ENCODE measurements at regions not wholly inside any gene's neighbourhood (a gene's known extent, or its start where the extent isn't known, plus 50 kb on each side); places are given as distances from the start of the nearest gene placed in this dataset.

- H3K79me2 ChIP-seq (ENCODE audit: insufficient read depth, low read length), result no peaks in the 10 kb centered on the region
- H2AFZ ChIP-seq (ENCODE audit: low read length), result no peak overlapping the region
- no peaks in the 10 kb centered on the region for H3K27me3 ChIP-seq (ENCODE audit: insufficient read depth, low read length, poor library complexity, severe bottlenecking)
- no peaks in the 10 kb centered on the region for H3K9me3 ChIP-seq (ENCODE audit: insufficient read depth, low read depth, low read length)
- H3K4me3 ChIP-seq (ENCODE audit: low read length, poor library complexity, severe bottlenecking), result no peak overlapping the region
- H3K4me1 ChIP-seq (ENCODE audit: insufficient read depth, low read length, poor library complexity, severe bottlenecking), result no peaks in the 10 kb centered on the region
- no peaks in the 10 kb centered on the region for H3K36me3 ChIP-seq (ENCODE audit: insufficient read depth, low read length)
- no peaks in the 10 kb centered on the region for H4K20me1 ChIP-seq (ENCODE audit: insufficient read depth, low read length, poor library complexity, severe bottlenecking)
- H3F3A ChIP-seq (ENCODE audit: low read depth), result no peaks in the 10 kb centered on the region
- no peaks in the 10 kb centered on the region for H3K9me2 ChIP-seq (replicated peaks; ENCODE audit: low read depth, low read length)
- H3K4me2 ChIP-seq (ENCODE audit: low read depth, low read length, poor library complexity, severe bottlenecking), result no peak overlapping the region
- no peak overlapping the region for H3K9ac ChIP-seq (ENCODE audit: low read depth, low read length, poor library complexity, severe bottlenecking)
- TF ChIP-seq EZH2phosphoT487 (IDR thresholded peaks at IDR 0.05; ENCODE audit: borderline replicate concordance), result no peak
Measured at GRCh38 chr1:239254999-239255398, 131.4 kb upstream of the CHRM3 start.

GRCh38 chr1:239253032-239253431 lies 133.3 kb upstream of the CHRM3 start:
- Histone ChIP-seq H4K20me1 (ENCODE audit: insufficient read depth, low read length, poor library complexity, severe bottlenecking) (no peaks in the 10 kb centered on the region), H3K36me3 (ENCODE audit: insufficient read depth, low read length) (no peaks in the 10 kb centered on the region), H3K4me2 (ENCODE audit: low read depth, low read length, poor library complexity, severe bottlenecking) (no peak overlapping the region), H3K79me2 (ENCODE audit: insufficient read depth, low read length) (no peaks in the 10 kb centered on the region), H2AFZ (ENCODE audit: low read length) (no peak overlapping the region), H3K9me2 (replicated peaks; ENCODE audit: low read depth, low read length) (no peaks in the 10 kb centered on the region), H3K27me3 (ENCODE audit: insufficient read depth, low read length, poor library complexity, severe bottlenecking) (no peaks in the 10 kb centered on the region), H3K4me1 (ENCODE audit: insufficient read depth, low read length, poor library complexity, severe bottlenecking) (no peaks in the 10 kb centered on the region), H3F3A (ENCODE audit: low read depth) (no peaks in the 10 kb centered on the region), H3K4me3 (ENCODE audit: low read length, poor library complexity, severe bottlenecking) (no peak overlapping the region), H3K9ac (ENCODE audit: low read depth, low read length, poor library complexity, severe bottlenecking) (no peak overlapping the region), H3K9me3 (ENCODE audit: insufficient read depth, low read depth, low read length) (no peaks in the 10 kb centered on the region)
- TF ChIP-seq EZH2phosphoT487 (IDR thresholded peaks at IDR 0.05; ENCODE audit: borderline replicate concordance), result no peak
- TF ChIP-seq CTCF (conservative IDR thresholded peaks at IDR 0.05; ENCODE audit: low read length), result no peak

- Histone ChIP-seq H4K20me1 (ENCODE audit: insufficient read depth, low read length, poor library complexity, severe bottlenecking) (no peaks in the 10 kb centered on the region), H3K4me2 (ENCODE audit: low read depth, low read length, poor library complexity, severe bottlenecking) (no peak overlapping the region), H3K4me3 (ENCODE audit: low read length, poor library complexity, severe bottlenecking) (no peak overlapping the region), H3K9ac (ENCODE audit: low read depth, low read length, poor library complexity, severe bottlenecking) (no peak overlapping the region), H3K36me3 (ENCODE audit: insufficient read depth, low read length) (no peaks in the 10 kb centered on the region), H3F3A (ENCODE audit: low read depth) (no peaks in the 10 kb centered on the region), H3K9me2 (replicated peaks; ENCODE audit: low read depth, low read length) (no peaks in the 10 kb centered on the region), H3K27me3 (ENCODE audit: insufficient read depth, low read length, poor library complexity, severe bottlenecking) (no peaks in the 10 kb centered on the region), H3K9me3 (ENCODE audit: insufficient read depth, low read depth, low read length) (no peaks in the 10 kb centered on the region), H2AFZ (ENCODE audit: low read length) (no peak overlapping the region), H3K79me2 (ENCODE audit: insufficient read depth, low read length) (no peaks in the 10 kb centered on the region), H3K4me1 (ENCODE audit: insufficient read depth, low read length, poor library complexity, severe bottlenecking) (no peaks in the 10 kb centered on the region)
- TF ChIP-seq EZH2phosphoT487 (IDR thresholded peaks at IDR 0.05; ENCODE audit: borderline replicate concordance) (no peak), CTCF (conservative IDR thresholded peaks at IDR 0.05; ENCODE audit: low read length) (no peak)
Measured at GRCh38 chr1:239250353-239251035, 135.9 kb upstream of the CHRM3 start.

- Histone ChIP-seq H3F3A (ENCODE audit: low read depth) (no peaks in the 10 kb centered on the region), H4K20me1 (ENCODE audit: insufficient read depth, low read length, poor library complexity, severe bottlenecking) (no peaks in the 10 kb centered on the region), H3K9me3 (ENCODE audit: insufficient read depth, low read depth, low read length) (no peaks in the 10 kb centered on the region), H3K79me2 (ENCODE audit: insufficient read depth, low read length) (no peaks in the 10 kb centered on the region), H3K9me2 (replicated peaks; ENCODE audit: low read depth, low read length) (no peaks in the 10 kb centered on the region), H3K4me2 (ENCODE audit: low read depth, low read length, poor library complexity, severe bottlenecking) (no peak overlapping the region), H3K4me3 (ENCODE audit: low read length, poor library complexity, severe bottlenecking) (no peak overlapping the region), H3K4me1 (ENCODE audit: insufficient read depth, low read length, poor library complexity, severe bottlenecking) (no peaks in the 10 kb centered on the region), H3K27me3 (ENCODE audit: insufficient read depth, low read length, poor library complexity, severe bottlenecking) (no peaks in the 10 kb centered on the region), H2AFZ (ENCODE audit: low read length) (no peak overlapping the region), H3K36me3 (ENCODE audit: insufficient read depth, low read length) (no peaks in the 10 kb centered on the region), H3K9ac (ENCODE audit: low read depth, low read length, poor library complexity, severe bottlenecking) (no peak overlapping the region)
- TF ChIP-seq EZH2phosphoT487 (IDR thresholded peaks at IDR 0.05; ENCODE audit: borderline replicate concordance) (no peak), CTCF (conservative IDR thresholded peaks at IDR 0.05; ENCODE audit: low read length) (no peak)
Measured at GRCh38 chr1:239247285-239247684, 139.1 kb upstream of the CHRM3 start.
